Trophoblast cell (in vitro differentiated cells and primary cell): ENCODE measurements at regions not wholly inside any gene's neighbourhood (a gene's known extent, or its start where the extent isn't known, plus 50 kb on each side); places are given as distances from the start of the nearest gene placed in this dataset.

ENCODE experiments used
- DNase-seq, 2 donors: peaks; one replicate each; pipeline ENCODE4 v3.0.0-alpha.2; 2016
- H2AFZ ChIP-seq: 2 replicates; pipeline ENCODE4 v1.6.1; 2013; ENCODE audit warnings: low read length, moderate library complexity, mild to moderate bottlenecking; ENCODE audit not compliant: insufficient read depth, poor library complexity
- H2AK5ac ChIP-seq: 2 replicates; pipeline ENCODE4 v1.6.1; 2013; ENCODE audit warnings: mild to moderate bottlenecking, low read length
- H2BK120ac ChIP-seq: 2 replicates; pipeline ENCODE4 v1.6.1; 2013; ENCODE audit warnings: low read length, mild to moderate bottlenecking, moderate library complexity; ENCODE audit not compliant: insufficient read depth, poor library complexity
- H2BK12ac ChIP-seq: 2 replicates; pipeline ENCODE4 v1.6.1; 2013; ENCODE audit warnings: mild to moderate bottlenecking, low read length, moderate library complexity
- H2BK5ac ChIP-seq: 2 replicates; pipeline ENCODE4 v1.6.1; 2013; ENCODE audit warnings: low read length, low read depth, moderate library complexity, mild to moderate bottlenecking; ENCODE audit not compliant: poor library complexity
- H3K14ac ChIP-seq: 2 replicates; pipeline ENCODE4 v1.6.1; 2013; ENCODE audit warnings: mild to moderate bottlenecking, low read length
- H3K18ac ChIP-seq: 2 replicates; pipeline ENCODE4 v1.6.1; 2013; ENCODE audit warnings: mild to moderate bottlenecking, low read length
- H3K23ac ChIP-seq: 2 replicates; pipeline ENCODE4 v1.6.1; 2013; ENCODE audit warnings: low read length
- H3K27ac ChIP-seq: 2 replicates; pipeline ENCODE4 v1.5.1; 2013; ENCODE audit warnings: low read depth, mild to moderate bottlenecking, inconsistent platforms, low read length, moderate library complexity
- H3K27me3 ChIP-seq: 2 replicates; pipeline ENCODE4 v1.6.1; 2013; ENCODE audit warnings: inconsistent platforms, mild to moderate bottlenecking, low read length, moderate library complexity; ENCODE audit not compliant: insufficient read depth
- H3K36me3 ChIP-seq, 2 experiments: 1 replicate in 1 of 2; 2 replicates in 1 of 2; pipeline ENCODE4 v1.6.1; 2013; ENCODE audit warnings: low read length in 2 of 2, mild to moderate bottlenecking in 2 of 2, moderate library complexity in 1 of 2; ENCODE audit not compliant: insufficient read depth in 2 of 2, control insufficient read depth in 1 of 2
- H3K4ac ChIP-seq: 2 replicates; pipeline ENCODE4 v1.6.1; 2013; ENCODE audit warnings: low read depth, mild to moderate bottlenecking, low read length, moderate library complexity
- H3K4me1 ChIP-seq, 2 experiments: 1 replicate in 1 of 2; 2 replicates in 1 of 2; pipeline ENCODE4 v1.6.1; 2013; ENCODE audit warnings: low read length in 2 of 2, mild to moderate bottlenecking in 2 of 2, moderate library complexity in 1 of 2; ENCODE audit not compliant: insufficient read depth in 2 of 2, control insufficient read depth in 1 of 2
- H3K4me2 ChIP-seq: 2 replicates; pipeline ENCODE4 v1.6.1; 2013; ENCODE audit warnings: inconsistent platforms, mild to moderate bottlenecking, low read length, moderate library complexity
- H3K4me3 ChIP-seq: 2 replicates; pipeline ENCODE4 v1.5.1; 2013; ENCODE audit warnings: mild to moderate bottlenecking, low read depth, low read length, inconsistent platforms
- H3K79me1 ChIP-seq: one replicate; pipeline ENCODE4 v1.6.1; 2013; ENCODE audit warnings: low read length
- H3K79me2 ChIP-seq: 2 replicates; pipeline ENCODE4 v1.6.1; 2013; ENCODE audit warnings: low read length, mild to moderate bottlenecking; ENCODE audit not compliant: control insufficient read depth, insufficient read depth, poor library complexity
- H3K9ac ChIP-seq: 2 replicates; pipeline ENCODE4 v1.6.1; 2013; ENCODE audit warnings: mild to moderate bottlenecking, low read length
- H3K9me3 ChIP-seq: 2 replicates; pipeline ENCODE4 v1.6.1; 2013; ENCODE audit warnings: low read depth, mild to moderate bottlenecking, control low read depth, inconsistent platforms, low read length; ENCODE audit not compliant: insufficient read depth
- H4K12ac ChIP-seq: 2 replicates; pipeline ENCODE4 v1.6.1; 2013; ENCODE audit warnings: low read depth, mild to moderate bottlenecking, low read length, moderate library complexity
- H4K8ac ChIP-seq: 2 replicates; pipeline ENCODE4 v1.6.1; 2013; ENCODE audit warnings: low read depth, mild to moderate bottlenecking, low read length, moderate library complexity
- H4K91ac ChIP-seq: one replicate; pipeline ENCODE4 v1.6.1; 2013; ENCODE audit warnings: low read depth, mild to moderate bottlenecking, low read length, moderate library complexity
- WGBS: extraction: QIAGEN DNeasy Blood & Tissue Kit; methylation state at CpG from one replicate; pipeline ENCODE4 v1.1.7; 2013; ENCODE audit warnings: missing lambda C conversion rate; ENCODE audit not compliant: insufficient read length, insufficient coverage; ENCODE audit errors: extremely low coverage; 5-methylcytosine and 5-hydroxymethylcytosine counted together

DNA sequence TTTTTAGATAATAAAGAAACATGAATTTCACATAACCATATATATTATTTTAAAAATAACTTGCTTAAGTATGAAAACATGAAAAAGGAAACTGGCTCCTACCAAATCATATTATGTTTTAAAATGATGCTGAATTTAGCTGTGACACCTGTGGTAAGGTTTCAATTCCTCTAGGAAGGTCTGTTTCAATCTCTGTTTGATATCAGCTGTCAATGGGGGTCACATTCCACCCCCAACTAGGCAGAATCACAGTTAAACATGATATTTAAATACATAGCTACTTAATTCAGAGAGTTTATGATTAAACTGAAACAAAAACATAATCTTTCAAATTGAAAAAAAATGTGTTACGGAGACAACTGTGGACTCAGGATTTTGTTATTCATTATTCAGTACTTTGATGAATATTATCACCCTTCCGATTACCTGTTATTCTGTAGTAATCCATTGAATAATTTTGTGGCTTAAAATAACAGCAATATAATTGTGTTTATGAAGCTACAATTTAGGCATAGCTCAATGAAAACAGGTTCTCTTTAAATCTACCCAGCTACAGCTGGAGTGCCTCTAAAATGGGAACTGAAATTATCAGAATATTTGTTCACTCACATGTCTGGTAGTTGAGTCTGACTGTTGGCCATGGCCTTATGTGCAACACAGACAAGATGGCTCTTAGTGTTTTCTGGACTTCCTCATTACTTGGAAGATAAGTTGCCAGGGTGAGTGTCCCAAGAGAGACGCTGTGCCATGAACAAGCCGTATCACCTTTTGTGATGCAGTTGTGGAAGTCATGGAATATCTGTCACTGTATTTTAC is 244.6 kb upstream of the ANO3 start:
- H3K4me1 ChIP-seq = no peaks in the 10 kb centered on the region
- DNase-seq = no peak
- no peak overlapping the region for H4K8ac ChIP-seq
- no peak overlapping the region for H2AK5ac ChIP-seq
- H3K23ac ChIP-seq = no peak overlapping the region
- no CpG with 5 or more reads among the region's 4 CpGs for WGBS
- no peak overlapping the region for H3K9ac ChIP-seq
- H3K27me3 ChIP-seq = no peaks in the 10 kb centered on the region
- no peaks in the 10 kb centered on the region for H3K79me2 ChIP-seq
- no peaks in the 10 kb centered on the region for H3K36me3 ChIP-seq
- H2AFZ ChIP-seq = no peak overlapping the region
- H3K9me3 ChIP-seq = no peaks in the 10 kb centered on the region
- no peak overlapping the region for H4K91ac ChIP-seq
- H3K27ac ChIP-seq = no peak overlapping the region
- H3K4me3 ChIP-seq = no peak overlapping the region
- H3K4ac ChIP-seq = no peak overlapping the region
- no peak overlapping the region for H4K12ac ChIP-seq
- H2BK120ac ChIP-seq = no peak overlapping the region
- no peaks in the 10 kb centered on the region for H3K79me1 ChIP-seq
- H2BK12ac ChIP-seq = no peak overlapping the region
- H3K4me2 ChIP-seq = no peak overlapping the region
- H3K14ac ChIP-seq = no peak overlapping the region
- H2BK5ac ChIP-seq = no peak overlapping the region
- no peak overlapping the region for H3K18ac ChIP-seq

DNA sequence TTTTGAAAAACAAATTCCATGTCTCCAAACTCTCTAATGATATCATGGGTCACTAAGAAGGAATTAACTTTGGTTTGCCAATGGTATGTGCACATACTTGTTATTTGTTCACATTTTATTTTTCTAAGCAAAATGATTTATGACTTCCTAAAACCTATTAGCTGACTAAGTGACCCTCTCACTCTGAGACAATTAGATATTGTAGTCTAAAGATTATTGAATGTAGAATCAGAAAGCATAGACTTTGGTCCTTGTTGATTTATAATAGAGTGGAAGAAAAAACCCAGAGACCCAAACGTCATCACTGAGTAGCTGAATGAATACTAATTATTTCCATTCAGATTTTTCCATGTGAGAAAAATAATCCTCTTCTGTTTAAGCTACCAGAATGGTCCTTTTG is 243.5 kb upstream of the ANO3 start:
- H3K4ac ChIP-seq = no peak overlapping the region
- H4K8ac ChIP-seq = no peak overlapping the region

GRCh38 chr11:26090651-26091050 is 241.3 kb upstream of the ANO3 start:
- Histone ChIP-seq H2BK5ac (no peak overlapping the region), H2BK12ac (no peak overlapping the region), H3K9ac (no peak overlapping the region), H3K14ac (no peak overlapping the region), H3K4me3 (no peak overlapping the region), H2AK5ac (no peak overlapping the region), H3K4me1 (no peaks in the 10 kb centered on the region), H3K36me3 (no peaks in the 10 kb centered on the region), H4K8ac (no peak overlapping the region), H3K4ac (no peak overlapping the region), H3K23ac (no peak overlapping the region), H2BK120ac (no peak overlapping the region), H3K4me2 (no peak overlapping the region), H4K12ac (no peak overlapping the region), H3K27me3 (no peaks in the 10 kb centered on the region), H2AFZ (no peak overlapping the region), H3K27ac (no peak overlapping the region), H3K79me2 (no peaks in the 10 kb centered on the region), H3K9me3 (no peaks in the 10 kb centered on the region), H3K18ac (no peak overlapping the region), H3K79me1 (no peaks in the 10 kb centered on the region), H4K91ac (no peak overlapping the region)
- no CpG with 5 or more reads among the region's 3 CpGs for WGBS
- DNase-seq = no peak

More for the DNA sequence above, 243.5 kb upstream of the ANO3 start:
- Histone ChIP-seq H3K27ac (no peak overlapping the region), H2BK120ac (no peak overlapping the region), H3K23ac (no peak overlapping the region), H3K4me2 (no peak overlapping the region), H2BK5ac (no peak overlapping the region), H3K79me1 (no peaks in the 10 kb centered on the region), H4K91ac (no peak overlapping the region), H3K18ac (no peak overlapping the region), H3K4me1 (no peaks in the 10 kb centered on the region), H3K27me3 (no peaks in the 10 kb centered on the region), H3K9me3 (no peaks in the 10 kb centered on the region), H3K14ac (no peak overlapping the region), H2AK5ac (no peak overlapping the region), H3K79me2 (no peaks in the 10 kb centered on the region), H2AFZ (no peak overlapping the region), H4K12ac (no peak overlapping the region), H3K4me3 (no peak overlapping the region), H3K9ac (no peak overlapping the region), H3K36me3 (no peaks in the 10 kb centered on the region), H2BK12ac (no peak overlapping the region)
- no CpG with 5 or more reads among the region's 1 CpG for WGBS
- no peak for DNase-seq

DNA sequence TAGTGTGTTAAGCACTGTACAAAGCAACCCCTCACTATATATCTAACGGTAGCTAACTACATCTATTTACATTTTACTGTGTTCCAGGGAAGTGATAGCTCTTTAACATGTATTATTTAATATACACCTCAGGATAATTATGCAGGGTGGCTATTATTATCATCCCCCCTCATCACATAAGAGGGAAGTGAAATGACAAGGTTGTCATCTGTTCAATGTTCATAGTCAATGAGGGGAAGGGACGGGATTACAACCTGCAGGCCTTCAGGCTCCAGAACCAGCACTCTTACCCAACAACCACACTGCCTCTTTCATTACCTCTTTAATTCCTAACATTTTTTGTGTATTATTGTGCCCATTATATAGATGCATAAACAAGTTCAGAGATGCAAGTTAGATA is 238.7 kb upstream of the ANO3 start:
- Histone ChIP-seq H4K12ac (no peak overlapping the region), H3K9me3 (no peaks in the 10 kb centered on the region), H3K27me3 (no peaks in the 10 kb centered on the region), H2BK12ac (no peak overlapping the region), H4K91ac (no peak overlapping the region), H3K18ac (no peak overlapping the region), H3K4me1 (no peaks in the 10 kb centered on the region), H3K79me1 (no peaks in the 10 kb centered on the region), H3K27ac (no peak overlapping the region), H2AFZ (no peak overlapping the region), H3K9ac (no peak overlapping the region), H4K8ac (no peak overlapping the region), H2BK5ac (no peak overlapping the region), H3K79me2 (no peaks in the 10 kb centered on the region), H2BK120ac (no peak overlapping the region), H3K36me3 (no peaks in the 10 kb centered on the region), H3K4me2 (no peak overlapping the region), H3K23ac (no peak overlapping the region), H3K4me3 (no peak overlapping the region), H3K4ac (no peak overlapping the region), H3K14ac (no peak overlapping the region), H2AK5ac (no peak overlapping the region)
- whole genome bisulfite sequencing = no CpG with 5 or more reads among the region's 2 CpGs
- peak in 1 of 2 donors; percentile 43 for DNase-seq
